ENCODE measurements at regions not wholly inside any gene's neighbourhood (a gene's known extent, or its start where the extent isn't known, plus 50 kb on each side); places are given as distances from the start of the nearest gene placed in this dataset.

DNA sequence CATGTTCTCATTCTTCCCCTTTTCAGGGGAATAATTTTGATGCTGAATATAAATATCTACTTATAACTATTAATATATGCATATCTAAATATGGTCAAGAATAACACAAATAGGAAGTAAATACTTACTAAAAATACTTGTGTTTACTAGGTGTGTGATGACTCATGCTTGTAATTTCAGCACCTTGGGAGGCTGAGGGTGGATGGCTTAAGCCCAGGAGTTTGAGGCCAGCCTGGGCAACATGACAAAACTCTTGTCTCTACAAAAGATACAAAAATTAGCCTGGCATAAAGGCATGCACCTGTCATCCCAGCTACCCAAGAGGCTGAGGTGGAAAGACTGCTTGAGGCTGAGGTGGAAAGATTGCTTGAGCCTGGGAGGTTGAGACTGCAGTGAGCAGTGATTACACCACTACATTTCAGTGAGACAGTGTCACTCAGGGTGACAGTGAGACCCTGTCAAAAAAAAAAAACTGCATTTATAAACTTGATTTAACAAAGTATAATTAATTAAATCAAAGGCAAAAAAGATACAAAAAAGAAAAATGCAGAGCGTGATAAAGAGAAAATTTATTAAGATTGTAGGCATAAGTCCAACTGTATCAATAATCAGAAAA lies 703.1 kb upstream of the VRK2 start:
- Histone ChIP-seq H3K4me3 (ENCODE audit: insufficient read depth, low read length, poor library complexity, severe bottlenecking) (no peak overlapping the region), H3K4me2 (ENCODE audit: low read depth, low read length, poor library complexity, severe bottlenecking) (no peak overlapping the region), H3K9me3 (ENCODE audit: insufficient read depth, low read length) (no peaks in the 10 kb centered on the region), H2AFZ (ENCODE audit: low read depth, low read length, severe bottlenecking) (no peak overlapping the region), H3K9ac (ENCODE audit: low read length) (no peak overlapping the region), H3K27ac (ENCODE audit: low read depth, low read length) (no peak overlapping the region), H3F3A (ENCODE audit: insufficient read depth) (no peaks in the 10 kb centered on the region), H3K36me3 (ENCODE audit: low read length) (no peaks in the 10 kb centered on the region), H3K9me2 (replicated peaks; ENCODE audit: insufficient read depth, low read length) (no peaks in the 10 kb centered on the region), H3K79me2 (ENCODE audit: insufficient read depth, low read length) (no peaks in the 10 kb centered on the region), H4K20me1 (ENCODE audit: low read depth, low read length) (no peaks in the 10 kb centered on the region), H3K27me3 (ENCODE audit: low read length) (no peaks in the 10 kb centered on the region)
- no peak for TF ChIP-seq EZH2phosphoT487 (conservative IDR thresholded peaks at IDR 0.05; ENCODE audit: low read length)
- TF ChIP-seq, protein P1, sequence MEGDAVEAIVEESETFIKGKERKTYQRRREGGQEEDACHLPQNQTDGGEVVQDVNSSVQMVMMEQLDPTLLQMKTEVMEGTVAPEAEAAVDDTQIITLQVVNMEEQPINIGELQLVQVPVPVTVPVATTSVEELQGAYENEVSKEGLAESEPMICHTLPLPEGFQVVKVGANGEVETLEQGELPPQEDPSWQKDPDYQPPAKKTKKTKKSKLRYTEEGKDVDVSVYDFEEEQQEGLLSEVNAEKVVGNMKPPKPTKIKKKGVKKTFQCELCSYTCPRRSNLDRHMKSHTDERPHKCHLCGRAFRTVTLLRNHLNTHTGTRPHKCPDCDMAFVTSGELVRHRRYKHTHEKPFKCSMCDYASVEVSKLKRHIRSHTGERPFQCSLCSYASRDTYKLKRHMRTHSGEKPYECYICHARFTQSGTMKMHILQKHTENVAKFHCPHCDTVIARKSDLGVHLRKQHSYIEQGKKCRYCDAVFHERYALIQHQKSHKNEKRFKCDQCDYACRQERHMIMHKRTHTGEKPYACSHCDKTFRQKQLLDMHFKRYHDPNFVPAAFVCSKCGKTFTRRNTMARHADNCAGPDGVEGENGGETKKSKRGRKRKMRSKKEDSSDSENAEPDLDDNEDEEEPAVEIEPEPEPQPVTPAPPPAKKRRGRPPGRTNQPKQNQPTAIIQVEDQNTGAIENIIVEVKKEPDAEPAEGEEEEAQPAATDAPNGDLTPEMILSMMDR (IDR thresholded peaks at IDR 0.05; ENCODE audit: insufficient read depth, low read length, poor library complexity, severe bottlenecking), result no peak

DNA sequence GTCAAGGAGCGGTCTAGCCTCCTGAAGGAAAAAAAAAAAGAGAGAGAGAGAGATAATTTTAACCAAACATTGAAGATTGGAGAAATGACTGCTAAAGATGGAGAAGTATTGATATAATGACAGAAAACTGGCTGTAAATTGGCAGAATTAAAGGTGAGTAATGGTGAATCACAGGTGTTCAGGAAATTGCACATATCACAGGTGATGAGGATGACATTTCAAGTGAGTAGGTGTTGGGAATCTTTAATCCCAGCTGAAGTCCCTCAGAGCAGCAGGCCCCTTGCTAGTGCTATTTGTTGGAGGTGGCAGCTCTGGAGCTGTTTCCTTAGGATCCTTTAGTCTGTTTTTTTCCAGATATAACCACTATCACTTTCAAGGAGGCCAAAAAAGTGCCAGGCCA lies 678.4 kb upstream of the VRK2 start:
- no peaks in the 10 kb centered on the region for H3K9me3 ChIP-seq (ENCODE audit: insufficient read depth, low read length)
- no peak overlapping the region for H3K9ac ChIP-seq (ENCODE audit: low read length)
- H3K27ac ChIP-seq (ENCODE audit: low read depth, low read length), result no peak overlapping the region
- H3F3A ChIP-seq (ENCODE audit: insufficient read depth), result no peaks in the 10 kb centered on the region
- TF ChIP-seq, protein P1 (IDR thresholded peaks at IDR 0.05; ENCODE audit: insufficient read depth, low read length, poor library complexity, severe bottlenecking), result no peak
- no peak for TF ChIP-seq EZH2phosphoT487 (conservative IDR thresholded peaks at IDR 0.05; ENCODE audit: low read length)
- no peak overlapping the region for H2AFZ ChIP-seq (ENCODE audit: low read depth, low read length, severe bottlenecking)
- H3K4me2 ChIP-seq (ENCODE audit: low read depth, low read length, poor library complexity, severe bottlenecking), result no peak overlapping the region
- H4K20me1 ChIP-seq (ENCODE audit: low read depth, low read length), result no peaks in the 10 kb centered on the region
- no peak overlapping the region for H3K4me3 ChIP-seq (ENCODE audit: insufficient read depth, low read length, poor library complexity, severe bottlenecking)
- H3K36me3 ChIP-seq (ENCODE audit: low read length), result no peaks in the 10 kb centered on the region
- no peaks in the 10 kb centered on the region for H3K27me3 ChIP-seq (ENCODE audit: low read length)
- H3K9me2 ChIP-seq (replicated peaks; ENCODE audit: insufficient read depth, low read length), result no peaks in the 10 kb centered on the region
- no peaks in the 10 kb centered on the region for H3K79me2 ChIP-seq (ENCODE audit: insufficient read depth, low read length)

DNA sequence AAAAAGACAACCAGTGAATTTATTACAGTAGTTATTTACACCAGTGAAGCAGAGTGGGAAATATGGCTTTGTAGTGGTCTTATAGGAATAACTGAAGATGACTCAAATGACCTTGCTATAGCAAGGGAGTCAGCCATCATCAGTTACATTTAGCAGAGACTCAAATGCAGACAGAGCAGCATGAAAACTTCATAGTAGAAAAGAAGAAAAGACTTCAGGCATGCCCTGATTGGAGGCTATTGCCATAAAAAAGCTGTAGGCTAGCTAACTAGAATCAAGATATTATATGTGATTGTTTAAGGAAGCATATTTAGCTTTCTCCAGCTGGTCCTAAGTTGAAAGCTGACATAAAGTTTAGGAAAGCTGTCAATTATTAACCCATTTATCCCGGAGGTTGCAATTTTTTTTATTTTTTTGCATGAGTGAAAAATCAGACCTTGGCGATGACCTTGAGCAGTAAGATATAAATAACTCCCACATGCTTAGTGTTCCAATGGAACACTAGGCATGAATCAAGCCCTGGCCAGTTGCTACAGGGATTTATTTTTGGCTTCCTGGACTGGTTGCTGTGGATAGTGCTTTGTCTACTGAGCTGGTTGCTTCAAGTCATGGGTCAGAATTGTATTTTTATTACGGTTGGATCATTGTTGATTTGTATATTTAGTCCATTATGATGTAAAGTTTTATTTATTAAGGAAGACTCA lies 675.6 kb upstream of the VRK2 start:
- Histone ChIP-seq H3F3A (ENCODE audit: insufficient read depth) (no peaks in the 10 kb centered on the region), H3K4me3 (ENCODE audit: insufficient read depth, low read length, poor library complexity, severe bottlenecking) (no peak overlapping the region), H3K9me3 (ENCODE audit: insufficient read depth, low read length) (no peaks in the 10 kb centered on the region), H3K4me2 (ENCODE audit: low read depth, low read length, poor library complexity, severe bottlenecking) (no peak overlapping the region), H3K79me2 (ENCODE audit: insufficient read depth, low read length) (no peaks in the 10 kb centered on the region), H3K27ac (ENCODE audit: low read depth, low read length) (no peak overlapping the region), H3K36me3 (ENCODE audit: low read length) (no peaks in the 10 kb centered on the region), H3K27me3 (ENCODE audit: low read length) (no peaks in the 10 kb centered on the region), H2AFZ (ENCODE audit: low read depth, low read length, severe bottlenecking) (no peak overlapping the region), H3K9me2 (replicated peaks; ENCODE audit: insufficient read depth, low read length) (no peaks in the 10 kb centered on the region), H3K9ac (ENCODE audit: low read length) (no peak overlapping the region), H4K20me1 (ENCODE audit: low read depth, low read length) (no peaks in the 10 kb centered on the region)
- no peak for TF ChIP-seq EZH2phosphoT487 (conservative IDR thresholded peaks at IDR 0.05; ENCODE audit: low read length)
- TF ChIP-seq, protein P1 (IDR thresholded peaks at IDR 0.05; ENCODE audit: insufficient read depth, low read length, poor library complexity, severe bottlenecking), result no peak

All from SU-DHL-6 (cell line).